Urinary bladder (tissue), 3 donors: ENCODE measurements at regions not wholly inside any gene's neighbourhood (a gene's known extent, or its start where the extent isn't known, plus 50 kb on each side); places are given as distances from the start of the nearest gene placed in this dataset.

Source experiments
- DNase-seq: peaks from one replicate; pipeline ENCODE4 v3.0.0-alpha.2; 2015; ENCODE audit errors: extremely low spot score
- H3K27ac ChIP-seq: one replicate; pipeline ENCODE4 v1.5.1; 2013; ENCODE audit warnings: low read depth, mild to moderate bottlenecking, moderate library complexity
- H3K36me3 ChIP-seq: one replicate; pipeline ENCODE4 v1.6.1; 2013; ENCODE audit warnings: mild to moderate bottlenecking, moderate library complexity; ENCODE audit not compliant: insufficient read depth
- H3K4me1 ChIP-seq: one replicate; pipeline ENCODE4 v1.6.1; 2013; ENCODE audit warnings: mild to moderate bottlenecking, moderate library complexity; ENCODE audit not compliant: insufficient read depth
- H3K4me3 ChIP-seq: one replicate; pipeline ENCODE4 v1.5.1; 2013; ENCODE audit warnings: low read depth, low read length
- WGBS: extraction: QIAGEN DNeasy Blood & Tissue Kit; methylation state at CpG from one replicate; pipeline ENCODE4 v1.1.7; 2013; 5-methylcytosine and 5-hydroxymethylcytosine counted together
- donor health status: healthy with polysubstance abuse.
- donor health status: healthy.

DNA sequence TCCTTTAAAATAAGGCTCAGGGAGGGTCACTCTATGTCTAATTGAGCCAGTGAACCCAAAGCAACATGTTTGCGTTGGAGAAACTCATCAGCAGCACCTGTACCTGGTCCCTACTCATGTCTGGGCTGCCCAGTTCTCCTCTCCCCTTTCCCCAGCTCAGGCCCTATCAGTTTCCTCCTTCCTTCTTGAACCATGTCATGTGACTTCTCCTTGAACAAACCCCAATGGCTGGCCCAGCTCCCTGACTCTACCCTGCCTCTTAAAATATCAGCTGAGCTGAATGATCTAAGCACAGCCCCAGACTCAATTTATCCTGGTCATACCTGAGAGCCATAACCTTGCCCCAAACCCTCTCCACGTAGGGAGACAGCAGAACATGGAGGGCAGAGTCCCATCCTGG is 290.9 kb downstream of the LPIN1 start:
- Histone ChIP-seq H3K36me3 (no peaks in the 10 kb centered on the region), H3K4me3 (no peak overlapping the region), H3K27ac (no peak overlapping the region), H3K4me1 (no peaks in the 10 kb centered on the region)
- DNase-seq = no peak
- 89% methylated on average over 2 of the region's 2 CpGs for WGBS

DNA sequence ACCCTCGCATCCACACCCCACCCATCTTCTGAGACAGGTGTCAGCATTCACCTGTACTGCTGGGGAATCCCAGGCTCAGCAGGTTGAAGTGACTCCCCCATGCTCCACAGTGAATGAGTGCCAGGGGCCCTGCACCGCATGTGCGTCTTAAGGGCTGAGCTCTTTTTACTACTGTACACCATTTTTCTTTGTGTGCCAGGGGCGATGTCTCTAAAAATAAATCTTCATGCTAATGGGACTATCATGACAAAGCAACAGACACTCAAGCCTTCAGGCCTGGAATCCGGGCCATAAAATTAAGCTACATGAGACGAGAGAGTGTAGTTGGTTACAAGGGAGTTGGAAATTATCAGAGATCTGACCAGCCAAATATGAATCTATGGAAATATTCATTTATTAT is 294.8 kb downstream of the LPIN1 start:
- no peaks in the 10 kb centered on the region for H3K36me3 ChIP-seq
- WGBS = 95% methylated on average over 6 of the region's 6 CpGs
- no peak overlapping the region for H3K4me3 ChIP-seq
- H3K4me1 ChIP-seq = no peaks in the 10 kb centered on the region
- no peak for DNase-seq
- H3K27ac ChIP-seq = no peak overlapping the region

DNA sequence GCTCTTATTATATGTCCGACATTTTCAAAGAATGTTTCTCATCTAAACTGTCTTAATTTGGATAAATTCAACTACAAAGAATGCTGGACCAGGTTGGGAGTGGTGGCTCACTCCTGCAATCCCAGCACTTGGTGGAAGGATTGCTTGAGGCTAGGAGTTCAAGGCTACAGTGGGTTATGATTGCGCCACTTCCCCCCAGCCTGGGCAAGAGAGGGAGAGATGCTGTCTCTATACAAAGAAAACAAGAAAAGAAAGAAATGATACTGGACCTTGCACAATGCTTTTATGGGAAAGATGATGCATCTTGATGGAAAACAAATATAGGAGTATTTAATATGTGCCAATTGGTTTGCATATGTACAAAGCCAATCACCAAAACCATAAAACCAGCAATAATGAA is 296.7 kb downstream of the LPIN1 start:
- 73% methylated on average over 2 of the region's 2 CpGs for WGBS
- Histone ChIP-seq H3K4me3 (no peak overlapping the region), H3K36me3 (no peaks in the 10 kb centered on the region), H3K4me1 (no peaks in the 10 kb centered on the region), H3K27ac (no peak overlapping the region)
- no peak for DNase-seq

DNA sequence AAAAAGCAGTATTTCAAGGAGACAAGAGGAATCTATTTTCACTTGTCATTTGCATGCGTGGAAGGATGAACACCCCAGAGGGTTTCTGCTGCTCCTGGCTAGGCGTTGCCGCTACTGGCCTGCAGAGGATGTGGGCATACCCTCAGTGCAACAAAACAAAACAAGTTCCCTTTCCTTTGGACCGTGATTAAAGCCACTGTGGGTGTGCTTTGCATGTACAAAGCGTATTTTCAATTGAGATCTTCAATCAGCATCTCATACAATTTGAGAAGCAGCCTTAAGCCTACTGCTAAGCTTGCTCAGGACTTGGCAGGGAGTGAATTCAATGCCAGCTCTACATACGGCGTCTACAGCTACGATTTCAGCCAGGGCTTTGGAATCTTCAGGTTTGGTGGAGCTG is 298.4 kb downstream of the LPIN1 start:
- no peak for DNase-seq
- H3K4me3 ChIP-seq = no peak overlapping the region
- 80% methylated on average over 8 of the region's 8 CpGs for WGBS
- no peaks in the 10 kb centered on the region for H3K4me1 ChIP-seq
- H3K36me3 ChIP-seq = no peaks in the 10 kb centered on the region
- H3K27ac ChIP-seq = no peak overlapping the region

DNA sequence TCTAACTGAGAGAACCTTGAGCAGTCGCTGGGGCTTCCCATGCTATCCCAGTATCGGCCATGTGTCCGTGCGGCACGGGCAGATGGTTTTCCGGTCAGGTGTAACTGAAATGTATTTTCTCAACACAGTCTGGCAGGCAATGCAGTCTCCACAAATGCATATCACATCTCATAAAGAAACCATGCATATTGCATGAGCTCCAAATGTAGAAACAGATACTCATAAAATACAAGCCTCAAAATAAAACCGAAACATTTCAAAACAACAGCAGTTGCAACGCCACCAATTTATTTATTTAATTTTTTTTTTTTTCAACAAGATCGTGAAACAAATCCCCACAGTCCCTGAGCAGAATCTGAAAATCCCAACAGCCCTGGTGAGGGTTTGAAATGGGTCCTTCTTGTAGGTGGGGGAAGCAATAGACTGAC is 299.4 kb downstream of the LPIN1 start:
- Histone ChIP-seq H3K4me1 (no peaks in the 10 kb centered on the region), H3K36me3 (no peaks in the 10 kb centered on the region), H3K4me3 (no peak overlapping the region), H3K27ac (no peak overlapping the region)
- no peak for DNase-seq
- WGBS = 77% methylated on average over 9 of the region's 9 CpGs

GRCh38 chr2:12046641-12047040 is 300.2 kb downstream of the LPIN1 start:
- no peak for DNase-seq
- Histone ChIP-seq H3K4me3 (no peak overlapping the region), H3K4me1 (no peaks in the 10 kb centered on the region), H3K36me3 (no peaks in the 10 kb centered on the region), H3K27ac (no peak overlapping the region)
- WGBS = 80% methylated on average over 4 of the region's 4 CpGs

DNA sequence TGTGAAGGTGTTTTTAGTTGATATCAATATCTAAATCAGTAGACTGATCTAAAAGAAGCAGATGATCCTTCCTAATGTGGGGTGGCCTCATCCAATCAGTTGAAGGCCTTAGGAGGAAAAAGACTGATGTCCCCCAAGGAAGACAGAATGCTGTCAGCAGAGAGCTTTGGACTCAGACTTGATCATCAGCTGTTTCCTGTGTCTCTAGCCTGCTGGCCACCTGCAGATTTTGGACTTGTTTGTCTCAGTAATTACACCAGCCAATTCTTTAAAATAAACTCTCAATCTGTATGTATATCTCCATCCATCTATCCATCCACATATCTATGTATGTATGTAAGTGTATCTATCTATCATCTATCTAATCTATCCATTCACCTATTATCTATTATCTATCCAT is 301.3 kb downstream of the LPIN1 start:
- Histone ChIP-seq H3K36me3 (no peaks in the 10 kb centered on the region), H3K27ac (no peak overlapping the region), H3K4me1 (no peaks in the 10 kb centered on the region), H3K4me3 (no peak overlapping the region)
- no peak for DNase-seq

- Histone ChIP-seq H3K27ac (no peak overlapping the region), H3K4me3 (no peak overlapping the region), H3K36me3 (no peaks in the 10 kb centered on the region), H3K4me1 (no peaks in the 10 kb centered on the region)
- 81% methylated on average over 4 of the region's 4 CpGs for WGBS
- DNase-seq = no peak
Observed at GRCh38 chr2:12048550-12048949, 302.1 kb downstream of the LPIN1 start.

- H3K27ac ChIP-seq = no peak overlapping the region
- 36% methylated on average over 6 of the region's 6 CpGs for WGBS
- no peak overlapping the region for H3K4me3 ChIP-seq
- no peak for DNase-seq
- no peaks in the 10 kb centered on the region for H3K4me1 ChIP-seq
- no peaks in the 10 kb centered on the region for H3K36me3 ChIP-seq
Observed at GRCh38 chr2:12050396-12050795, 304.0 kb downstream of the LPIN1 start.

DNA sequence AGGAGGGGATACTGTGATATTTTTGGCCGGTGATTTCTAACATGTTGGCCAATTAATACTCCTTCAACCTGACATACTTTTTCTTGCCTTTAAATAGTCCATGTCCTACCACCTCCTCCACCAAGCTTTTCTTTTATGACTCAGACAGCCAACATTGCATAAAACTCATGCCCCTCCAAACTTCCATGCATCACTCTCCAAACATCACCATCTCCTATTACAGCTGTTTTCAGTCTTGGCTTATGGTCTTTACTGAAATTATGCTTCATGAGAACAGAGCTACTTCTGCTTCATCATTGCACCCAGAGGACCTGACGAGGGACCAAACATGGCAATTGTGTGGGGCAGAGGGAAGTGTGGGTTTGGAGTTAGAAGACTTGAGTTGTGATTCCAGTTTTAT is 305.4 kb downstream of the LPIN1 start:
- no peaks in the 10 kb centered on the region for H3K36me3 ChIP-seq
- H3K4me1 ChIP-seq = no peaks in the 10 kb centered on the region
- no peak for DNase-seq
- H3K4me3 ChIP-seq = no peak overlapping the region
- WGBS = 86% methylated on average over 2 of the region's 2 CpGs
- H3K27ac ChIP-seq = no peak overlapping the region

- Histone ChIP-seq H3K36me3 (no peaks in the 10 kb centered on the region), H3K27ac (no peak overlapping the region), H3K4me3 (no peak overlapping the region), H3K4me1 (no peaks in the 10 kb centered on the region)
- 97% methylated on average over 3 of the region's 3 CpGs for WGBS
- no peak for DNase-seq
Observed at GRCh38 chr2:12052796-12053195, 306.4 kb downstream of the LPIN1 start.

DNA sequence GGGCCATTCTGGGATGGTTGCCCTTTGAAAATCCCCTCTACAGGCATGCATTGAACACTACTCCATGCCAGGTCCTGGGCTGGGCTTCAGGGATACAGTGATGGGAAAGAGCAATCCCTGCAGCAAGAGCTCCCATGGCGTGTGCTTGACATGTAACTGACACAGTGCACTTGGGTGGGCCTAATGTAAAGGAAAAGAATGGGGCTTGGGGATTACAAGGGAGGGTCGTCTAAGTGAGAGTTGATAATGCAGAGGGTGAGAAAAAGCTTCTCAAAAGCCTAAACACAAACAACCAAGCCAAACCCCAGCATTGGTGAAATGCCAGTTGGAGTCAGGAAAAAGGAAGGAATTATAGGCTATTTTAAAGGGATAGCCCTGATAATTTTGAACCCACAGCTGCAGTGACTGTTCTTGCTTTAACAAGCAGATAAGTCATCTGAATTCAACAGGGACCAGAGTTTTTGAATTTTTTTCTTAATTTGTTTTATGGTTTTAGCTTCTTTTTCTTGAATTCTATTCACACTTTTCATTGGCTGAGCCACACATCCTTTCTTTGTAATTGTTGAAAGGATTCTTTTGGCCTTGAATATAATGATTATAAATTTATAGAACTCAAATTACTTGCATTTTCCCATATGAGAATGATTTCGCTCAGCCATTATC is 308.7 kb downstream of the LPIN1 start:
- no peaks in the 10 kb centered on the region for H3K36me3 ChIP-seq
- 78% methylated on average over 3 of the region's 3 CpGs for WGBS
- DNase-seq = no peak
- H3K27ac ChIP-seq = no peak overlapping the region
- no peaks in the 10 kb centered on the region for H3K4me1 ChIP-seq
- H3K4me3 ChIP-seq = no peak overlapping the region

DNA sequence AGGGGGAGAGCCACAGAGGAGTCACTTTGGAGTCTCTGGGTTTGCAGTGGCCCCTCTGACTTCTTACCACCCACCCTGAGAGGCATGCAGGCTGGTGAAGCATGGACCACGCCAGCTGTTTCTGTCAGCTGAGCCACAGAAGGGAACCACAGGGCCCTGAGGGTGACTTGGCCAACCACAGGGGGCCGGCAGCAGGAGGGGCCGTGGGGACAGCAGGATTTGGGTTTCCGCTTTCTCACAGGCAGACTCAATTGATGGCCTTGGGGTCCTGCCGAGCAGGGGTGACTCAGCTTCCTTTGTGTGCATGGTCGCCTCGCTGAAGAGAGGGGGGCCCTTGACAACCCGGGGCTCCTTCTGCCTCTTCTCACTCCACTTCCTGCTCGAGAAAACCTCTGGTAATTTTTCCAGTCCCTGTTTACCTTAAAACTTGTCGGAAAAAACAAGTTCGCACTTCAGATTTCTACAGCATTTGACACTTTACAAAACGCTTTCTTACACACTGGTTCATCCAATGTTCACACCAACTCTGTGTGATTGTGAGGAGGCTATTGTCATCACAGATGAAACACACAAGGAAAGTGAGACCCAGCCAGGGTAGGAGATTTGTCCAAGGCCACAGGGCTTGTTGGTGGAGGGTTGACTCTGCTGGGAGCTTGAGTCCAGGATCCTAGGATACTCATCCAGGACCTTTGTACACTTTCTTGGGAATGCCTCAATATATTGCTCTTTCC is 311.2 kb downstream of the LPIN1 start:
- peaks cover 3% of the 10 kb centered on the region for H3K4me1 ChIP-seq
- H3K36me3 ChIP-seq = no peaks in the 10 kb centered on the region
- no peak overlapping the region for H3K27ac ChIP-seq
- 74% methylated on average over 12 of the region's 12 CpGs for WGBS
- no peak for DNase-seq
- H3K4me3 ChIP-seq = no peak overlapping the region

DNA sequence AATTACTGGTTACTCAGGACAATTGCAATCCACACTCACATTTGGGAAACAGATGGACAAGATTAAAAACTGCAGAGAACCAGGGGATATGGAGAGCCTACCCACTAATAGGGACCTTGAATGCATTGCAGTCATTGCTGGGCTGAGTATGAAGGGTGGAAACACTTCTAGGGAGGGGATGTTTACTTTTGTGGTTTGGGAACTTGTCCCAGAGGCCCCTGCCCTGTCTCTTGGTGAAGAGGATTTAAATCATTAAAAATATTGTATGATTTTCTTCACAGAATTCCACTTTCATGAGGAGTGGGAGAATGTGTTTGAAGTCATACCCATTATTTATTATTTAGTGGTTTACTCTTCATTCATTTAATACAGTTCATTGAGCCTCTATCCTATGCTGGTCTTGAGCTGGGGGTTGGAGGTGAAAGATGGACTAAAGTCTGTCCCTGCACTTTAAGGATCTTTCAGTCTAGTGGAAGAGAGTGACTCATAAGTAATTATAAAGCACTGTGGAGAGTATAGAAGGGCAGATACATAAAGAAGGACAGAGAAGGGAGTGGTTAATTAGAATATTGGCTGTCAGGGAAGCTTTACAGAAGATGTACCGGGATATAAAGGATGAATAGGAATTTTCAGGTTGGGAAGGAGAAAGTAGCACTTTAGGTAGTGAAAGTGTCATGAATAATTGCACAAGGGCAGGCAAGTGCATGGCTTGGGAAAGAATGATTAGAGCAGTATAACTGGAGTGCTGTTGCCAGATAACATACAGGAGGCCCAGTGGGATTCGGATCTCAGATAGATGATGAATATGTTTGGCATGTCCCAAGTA is 313.4 kb downstream of the LPIN1 start:
- DNase-seq = no peak
- Histone ChIP-seq H3K4me3 (no peak overlapping the region), H3K36me3 (no peaks in the 10 kb centered on the region), H3K4me1 (peaks cover 3% of the 10 kb centered on the region), H3K27ac (no peak overlapping the region)
- 88% methylated on average over 2 of the region's 2 CpGs for WGBS
